ENCODE measurements at regions not wholly inside any gene's neighbourhood (a gene's known extent, or its start where the extent isn't known, plus 50 kb on each side); places are given as distances from the start of the nearest gene placed in this dataset.

DNA sequence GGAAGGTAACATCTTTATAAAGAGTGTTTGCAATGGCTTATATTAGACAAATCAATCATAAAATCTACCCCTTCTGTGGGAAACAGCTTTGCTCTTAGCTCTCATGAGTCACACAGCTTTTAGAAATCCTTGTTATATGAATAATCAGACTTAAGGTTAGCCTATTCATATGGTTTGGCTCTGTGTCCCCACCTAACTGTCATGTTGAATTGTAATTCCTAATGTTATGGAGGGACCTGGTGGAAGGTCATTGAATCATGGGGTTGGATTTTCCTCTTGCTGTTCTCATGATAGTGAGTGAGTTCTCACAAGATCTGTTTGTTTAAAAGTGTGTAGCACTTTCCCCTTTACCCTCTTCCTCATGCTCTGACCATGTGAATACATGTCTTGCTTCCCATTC, 704.2 kb upstream of the KLHL1 start:
- Histone ChIP-seq H3K9me3 (ENCODE audit: control insufficient read depth in 5 of 5, low read length in 5 of 5) (peaks cover 0 to 5% (median 0%) of the 10 kb centered on the region in 5 donors), H3K36me3 (ENCODE audit: control insufficient read depth in 5 of 5, insufficient read depth in 5 of 5, low read length in 5 of 5) (no peaks in the 10 kb centered on the region), H3K4me1 (ENCODE audit: control insufficient read depth in 5 of 5, insufficient read depth in 5 of 5, low read length in 5 of 5) (no peaks in the 10 kb centered on the region), H3K27me3 (ENCODE audit: control insufficient read depth in 5 of 5, insufficient read depth in 4 of 5, low read length in 5 of 5) (no peaks in the 10 kb centered on the region), H3K4me3 (ENCODE audit: low read depth in 1 of 5, low read length in 5 of 5) (no peak overlapping the region), H3K27ac (ENCODE audit: low read depth, low read length) (no peak overlapping the region), H3K9ac (ENCODE audit: low read length in 5 of 5) (no peak overlapping the region)

DNA sequence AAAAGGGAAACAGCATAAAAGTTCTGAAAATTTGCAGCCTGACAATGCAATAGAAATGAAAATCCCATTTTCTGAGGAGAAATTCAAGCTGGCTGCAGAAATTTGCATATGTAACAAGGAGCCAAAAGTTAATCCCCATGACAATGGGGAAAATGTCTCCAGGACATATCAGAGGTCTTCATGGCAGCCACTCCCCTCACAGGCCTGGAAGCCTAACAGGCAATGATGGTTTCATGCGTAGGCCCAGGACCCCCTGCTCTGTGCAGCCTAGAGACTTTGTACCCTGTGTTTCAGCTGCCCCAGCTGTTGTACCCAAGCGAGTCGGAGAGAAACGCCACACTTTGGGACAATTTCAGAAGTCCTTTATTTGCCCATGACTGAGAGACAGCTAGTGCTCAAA, 701.3 kb upstream of the KLHL1 start:
- peaks cover 0 to 5% (median 0%) of the 10 kb centered on the region in 5 donors for H3K9me3 ChIP-seq (ENCODE audit: control insufficient read depth in 5 of 5, low read length in 5 of 5)
- H3K4me1 ChIP-seq (ENCODE audit: control insufficient read depth in 5 of 5, insufficient read depth in 5 of 5, low read length in 5 of 5): no peaks in the 10 kb centered on the region
- no peaks in the 10 kb centered on the region for H3K27me3 ChIP-seq (ENCODE audit: control insufficient read depth in 5 of 5, insufficient read depth in 4 of 5, low read length in 5 of 5)
- no peak overlapping the region for H3K4me3 ChIP-seq (ENCODE audit: low read depth in 1 of 5, low read length in 5 of 5)
- H3K27ac ChIP-seq (ENCODE audit: low read depth, low read length): no peak overlapping the region
- no peaks in the 10 kb centered on the region for H3K36me3 ChIP-seq (ENCODE audit: control insufficient read depth in 5 of 5, insufficient read depth in 5 of 5, low read length in 5 of 5)
- H3K9ac ChIP-seq (ENCODE audit: low read length in 5 of 5): no peak overlapping the region

DNA sequence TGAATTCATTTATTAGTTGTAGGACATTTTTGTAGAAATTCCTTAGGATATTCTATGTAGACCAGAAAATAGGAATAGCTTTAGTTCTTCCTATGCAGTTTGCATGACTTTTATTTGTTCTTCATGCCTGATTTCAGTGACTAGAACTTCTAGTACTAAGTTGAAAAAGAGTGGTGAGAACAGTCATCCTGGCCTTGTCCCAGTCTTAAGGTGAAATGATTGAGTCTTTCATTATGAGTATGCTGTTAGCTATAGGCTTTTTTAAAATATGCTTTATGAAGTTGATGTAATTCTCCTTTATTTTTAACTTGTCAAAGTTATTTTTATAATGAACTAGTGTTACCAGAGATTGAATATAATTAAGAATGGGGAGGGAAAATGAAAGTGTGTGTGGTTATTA, 690.1 kb upstream of the KLHL1 start:
- Histone ChIP-seq H3K9me3 (ENCODE audit: control insufficient read depth in 5 of 5, low read length in 5 of 5) (no peaks in the 10 kb centered on the region), H3K36me3 (ENCODE audit: control insufficient read depth in 5 of 5, insufficient read depth in 5 of 5, low read length in 5 of 5) (no peaks in the 10 kb centered on the region), H3K4me3 (ENCODE audit: low read depth in 1 of 5, low read length in 5 of 5) (no peak overlapping the region), H3K27me3 (ENCODE audit: control insufficient read depth in 5 of 5, insufficient read depth in 4 of 5, low read length in 5 of 5) (no peaks in the 10 kb centered on the region), H3K27ac (ENCODE audit: low read depth, low read length) (no peak overlapping the region), H3K9ac (ENCODE audit: low read length in 5 of 5) (no peak overlapping the region), H3K4me1 (ENCODE audit: control insufficient read depth in 5 of 5, insufficient read depth in 5 of 5, low read length in 5 of 5) (no peaks in the 10 kb centered on the region)

DNA sequence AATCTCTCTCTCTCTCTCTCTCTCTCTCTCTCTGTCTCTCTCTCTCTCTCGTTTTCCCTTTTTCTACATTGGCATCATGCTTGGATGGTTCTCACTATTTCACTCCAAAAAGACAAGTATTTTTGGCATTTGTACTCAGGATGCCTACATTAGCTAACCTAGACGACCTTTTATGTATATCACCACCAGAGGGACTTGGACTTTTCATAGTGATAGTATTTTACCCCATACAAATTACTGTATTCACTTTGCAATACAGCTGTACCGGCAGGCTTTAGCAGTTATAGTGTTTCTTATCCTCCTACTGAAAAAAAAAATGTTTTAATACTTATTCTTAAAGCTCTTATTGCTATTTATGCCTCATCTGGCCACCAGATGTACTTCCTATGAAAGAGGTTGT, 687.2 kb upstream of the KLHL1 start:
- H3K27me3 ChIP-seq (ENCODE audit: control insufficient read depth in 5 of 5, insufficient read depth in 4 of 5, low read length in 5 of 5): no peaks in the 10 kb centered on the region
- H3K36me3 ChIP-seq (ENCODE audit: control insufficient read depth in 5 of 5, insufficient read depth in 5 of 5, low read length in 5 of 5): no peaks in the 10 kb centered on the region
- H3K4me1 ChIP-seq (ENCODE audit: control insufficient read depth in 5 of 5, insufficient read depth in 5 of 5, low read length in 5 of 5): no peaks in the 10 kb centered on the region
- H3K9ac ChIP-seq (ENCODE audit: low read length in 5 of 5): no peak overlapping the region
- no peak overlapping the region for H3K27ac ChIP-seq (ENCODE audit: low read depth, low read length)
- H3K4me3 ChIP-seq (ENCODE audit: low read depth in 1 of 5, low read length in 5 of 5): no peak overlapping the region
- no peaks in the 10 kb centered on the region for H3K9me3 ChIP-seq (ENCODE audit: control insufficient read depth in 5 of 5, low read length in 5 of 5)

DNA sequence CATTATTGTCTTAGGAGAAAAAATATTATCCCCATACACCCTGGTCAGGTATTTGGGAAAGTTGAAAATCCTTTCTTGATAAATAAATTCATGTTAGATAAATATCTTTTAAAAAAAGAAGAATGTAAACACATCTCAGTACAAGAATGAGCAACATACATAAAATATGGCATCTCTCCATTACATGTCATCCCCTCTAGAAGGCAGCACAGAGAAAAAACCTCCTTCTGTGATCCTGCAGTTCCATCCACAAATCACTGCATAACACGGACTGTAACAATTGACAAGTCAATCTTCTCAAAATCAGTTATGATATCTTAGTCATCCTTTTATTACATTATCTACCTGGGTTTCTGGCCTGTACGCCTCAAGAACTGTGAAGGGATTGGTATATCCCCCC, 683.9 kb upstream of the KLHL1 start:
- H3K9ac ChIP-seq (ENCODE audit: low read length in 5 of 5): no peak overlapping the region
- no peaks in the 10 kb centered on the region for H3K9me3 ChIP-seq (ENCODE audit: control insufficient read depth in 5 of 5, low read length in 5 of 5)
- H3K27me3 ChIP-seq (ENCODE audit: control insufficient read depth in 5 of 5, insufficient read depth in 4 of 5, low read length in 5 of 5): no peaks in the 10 kb centered on the region
- H3K27ac ChIP-seq (ENCODE audit: low read depth, low read length): no peak overlapping the region
- H3K36me3 ChIP-seq (ENCODE audit: control insufficient read depth in 5 of 5, insufficient read depth in 5 of 5, low read length in 5 of 5): no peaks in the 10 kb centered on the region
- H3K4me3 ChIP-seq (ENCODE audit: low read depth in 1 of 5, low read length in 5 of 5): no peak overlapping the region
- H3K4me1 ChIP-seq (ENCODE audit: control insufficient read depth in 5 of 5, insufficient read depth in 5 of 5, low read length in 5 of 5): no peaks in the 10 kb centered on the region

DNA sequence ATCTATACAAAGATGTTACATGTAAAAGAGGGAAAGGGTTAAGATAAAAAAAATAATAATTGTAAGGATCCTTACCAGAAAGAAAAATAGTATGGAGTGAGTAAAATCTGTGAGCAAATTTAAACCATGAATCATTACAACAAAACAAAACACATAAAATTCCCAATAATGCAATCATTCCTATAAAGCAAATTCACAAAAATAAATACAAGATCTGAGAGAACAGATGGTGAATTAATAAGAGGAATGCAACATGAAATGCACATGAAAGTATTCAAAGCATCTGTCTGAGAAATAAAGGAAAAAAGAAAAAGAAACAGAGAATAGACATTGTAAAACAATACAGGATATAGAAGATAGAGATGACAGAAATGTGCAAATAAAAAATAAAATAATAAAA, 681.5 kb upstream of the KLHL1 start:
- no peak overlapping the region for H3K4me3 ChIP-seq (ENCODE audit: low read depth in 1 of 5, low read length in 5 of 5)
- H3K9ac ChIP-seq (ENCODE audit: low read length in 5 of 5): no peak overlapping the region
- no peaks in the 10 kb centered on the region for H3K27me3 ChIP-seq (ENCODE audit: control insufficient read depth in 5 of 5, insufficient read depth in 4 of 5, low read length in 5 of 5)
- no peaks in the 10 kb centered on the region for H3K9me3 ChIP-seq (ENCODE audit: control insufficient read depth in 5 of 5, low read length in 5 of 5)
- no peaks in the 10 kb centered on the region for H3K4me1 ChIP-seq (ENCODE audit: control insufficient read depth in 5 of 5, insufficient read depth in 5 of 5, low read length in 5 of 5)
- no peaks in the 10 kb centered on the region for H3K36me3 ChIP-seq (ENCODE audit: control insufficient read depth in 5 of 5, insufficient read depth in 5 of 5, low read length in 5 of 5)
- H3K27ac ChIP-seq (ENCODE audit: low read depth, low read length): no peak overlapping the region

DNA sequence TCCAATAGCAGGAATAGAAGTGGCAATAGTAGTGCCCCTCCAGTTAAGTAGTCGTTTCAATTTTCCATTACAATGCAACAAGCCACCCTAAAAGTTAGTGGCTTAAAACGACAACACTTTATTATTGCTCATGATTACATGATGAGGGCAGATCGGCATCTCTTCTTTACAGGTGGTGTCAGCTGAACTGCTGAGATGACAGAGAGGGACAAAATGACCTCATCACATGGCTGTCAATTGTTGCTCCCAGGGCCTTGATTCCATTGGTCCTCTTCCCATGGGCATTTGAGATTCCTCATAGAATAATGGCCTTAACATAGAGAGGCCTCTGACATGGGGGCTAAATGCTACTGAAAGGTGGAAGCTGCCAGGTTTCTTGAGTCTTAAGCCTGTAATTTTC, 679.8 kb upstream of the KLHL1 start:
- Histone ChIP-seq H3K27me3 (ENCODE audit: control insufficient read depth in 5 of 5, insufficient read depth in 4 of 5, low read length in 5 of 5) (no peaks in the 10 kb centered on the region), H3K9me3 (ENCODE audit: control insufficient read depth in 5 of 5, low read length in 5 of 5) (no peaks in the 10 kb centered on the region), H3K4me3 (ENCODE audit: low read depth in 1 of 5, low read length in 5 of 5) (no peak overlapping the region), H3K9ac (ENCODE audit: low read length in 5 of 5) (no peak overlapping the region), H3K36me3 (ENCODE audit: control insufficient read depth in 5 of 5, insufficient read depth in 5 of 5, low read length in 5 of 5) (no peaks in the 10 kb centered on the region), H3K4me1 (ENCODE audit: control insufficient read depth in 5 of 5, insufficient read depth in 5 of 5, low read length in 5 of 5) (no peaks in the 10 kb centered on the region), H3K27ac (ENCODE audit: low read depth, low read length) (no peak overlapping the region)

DNA sequence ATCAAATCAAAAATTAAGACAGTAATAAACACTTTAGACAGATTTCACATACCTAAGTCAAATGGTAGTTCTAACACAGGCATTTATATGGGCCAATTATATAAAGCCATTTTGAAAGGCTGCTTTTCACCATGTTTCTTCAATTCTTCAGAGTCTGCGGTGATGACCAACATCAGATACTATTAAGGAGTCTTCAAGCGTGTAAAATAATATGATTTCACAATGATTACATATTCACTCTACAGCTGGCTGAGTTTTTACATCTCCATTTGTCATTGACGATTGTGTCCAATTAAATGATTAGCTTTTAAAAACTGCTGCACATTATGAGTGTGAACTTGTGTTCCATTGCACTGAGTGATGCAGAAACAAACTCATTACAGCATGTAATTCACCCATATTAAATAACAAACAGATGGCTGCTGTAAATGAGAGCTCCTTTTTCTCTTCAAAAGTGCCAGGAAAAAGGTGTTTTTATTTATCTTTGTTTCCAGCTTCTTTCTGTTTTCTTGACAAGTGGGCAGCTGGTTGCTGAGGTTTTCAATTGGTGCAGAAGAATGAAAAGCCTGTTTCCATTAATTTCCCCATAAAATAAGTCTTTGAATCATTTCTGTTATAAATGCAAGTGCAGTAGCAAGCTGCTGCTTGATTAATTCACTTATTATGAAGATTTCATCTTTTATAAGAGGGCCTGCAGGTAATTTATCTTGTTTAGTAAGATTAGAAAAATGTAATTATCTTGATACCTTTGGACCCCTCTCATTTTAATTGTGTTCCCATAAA, 676.1 kb upstream of the KLHL1 start:
- Histone ChIP-seq H3K27me3 (ENCODE audit: control insufficient read depth in 5 of 5, insufficient read depth in 4 of 5, low read length in 5 of 5) (no peaks in the 10 kb centered on the region), H3K9me3 (ENCODE audit: control insufficient read depth in 5 of 5, low read length in 5 of 5) (no peaks in the 10 kb centered on the region), H3K36me3 (ENCODE audit: control insufficient read depth in 5 of 5, insufficient read depth in 5 of 5, low read length in 5 of 5) (no peaks in the 10 kb centered on the region), H3K27ac (ENCODE audit: low read depth, low read length) (no peak overlapping the region), H3K4me1 (ENCODE audit: control insufficient read depth in 5 of 5, insufficient read depth in 5 of 5, low read length in 5 of 5) (no peaks in the 10 kb centered on the region), H3K9ac (ENCODE audit: low read length in 5 of 5) (no peak overlapping the region), H3K4me3 (ENCODE audit: low read depth in 1 of 5, low read length in 5 of 5) (no peak overlapping the region)

DNA sequence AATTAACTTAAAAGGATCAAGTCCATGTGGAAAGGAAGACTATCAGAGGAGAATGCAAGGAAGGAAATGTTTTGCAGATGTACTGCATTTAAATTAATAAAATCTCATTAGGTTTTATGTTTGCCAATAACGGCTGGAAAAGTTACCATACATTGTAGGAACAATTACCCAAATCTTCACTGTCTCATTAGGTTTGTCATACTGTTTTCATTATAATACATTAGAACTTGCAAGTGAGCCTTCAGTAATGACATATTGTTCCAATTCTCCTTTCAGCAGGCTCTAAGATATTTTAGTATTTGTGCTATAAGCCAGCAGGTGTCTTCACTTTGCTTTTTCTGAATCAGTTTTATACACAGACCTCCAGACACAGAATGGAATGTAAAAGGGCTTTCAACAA, 661.6 kb upstream of the KLHL1 start:
- no peaks in the 10 kb centered on the region for H3K36me3 ChIP-seq (ENCODE audit: control insufficient read depth in 5 of 5, insufficient read depth in 5 of 5, low read length in 5 of 5)
- H3K4me3 ChIP-seq (ENCODE audit: low read depth in 1 of 5, low read length in 5 of 5): no peak overlapping the region
- H3K27ac ChIP-seq (ENCODE audit: low read depth, low read length): no peak overlapping the region
- H3K9ac ChIP-seq (ENCODE audit: low read length in 5 of 5): no peak overlapping the region
- H3K27me3 ChIP-seq (ENCODE audit: control insufficient read depth in 5 of 5, insufficient read depth in 4 of 5, low read length in 5 of 5): no peaks in the 10 kb centered on the region
- no peaks in the 10 kb centered on the region for H3K9me3 ChIP-seq (ENCODE audit: control insufficient read depth in 5 of 5, low read length in 5 of 5)
- H3K4me1 ChIP-seq (ENCODE audit: control insufficient read depth in 5 of 5, insufficient read depth in 5 of 5, low read length in 5 of 5): no peaks in the 10 kb centered on the region

DNA sequence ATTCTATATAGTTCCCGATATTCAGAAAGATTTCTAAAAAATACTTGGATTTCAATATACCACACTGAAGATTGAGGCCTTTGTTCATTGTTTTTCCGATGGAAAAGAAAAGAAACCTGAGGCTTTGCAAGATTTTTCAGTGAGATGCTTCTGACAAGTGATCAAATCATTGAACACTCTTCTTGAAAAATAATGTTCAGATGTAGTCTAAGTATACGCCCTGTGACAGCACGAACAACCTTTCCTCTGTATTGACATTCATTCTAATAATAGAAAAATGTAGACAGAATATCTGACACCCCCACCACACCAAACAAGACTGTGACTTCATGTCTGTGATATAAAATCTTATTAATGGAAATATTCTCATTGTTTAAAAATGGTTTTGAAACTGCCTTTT, 650.7 kb upstream of the KLHL1 start:
- Histone ChIP-seq H3K36me3 (ENCODE audit: control insufficient read depth in 5 of 5, insufficient read depth in 5 of 5, low read length in 5 of 5) (no peaks in the 10 kb centered on the region), H3K4me3 (ENCODE audit: low read depth in 1 of 5, low read length in 5 of 5) (no peak overlapping the region), H3K9ac (ENCODE audit: low read length in 5 of 5) (no peak overlapping the region), H3K27ac (ENCODE audit: low read depth, low read length) (no peak overlapping the region), H3K9me3 (ENCODE audit: control insufficient read depth in 5 of 5, low read length in 5 of 5) (no peaks in the 10 kb centered on the region), H3K27me3 (ENCODE audit: control insufficient read depth in 5 of 5, insufficient read depth in 4 of 5, low read length in 5 of 5) (no peaks in the 10 kb centered on the region), H3K4me1 (ENCODE audit: control insufficient read depth in 5 of 5, insufficient read depth in 5 of 5, low read length in 5 of 5) (no peaks in the 10 kb centered on the region)

All from subcutaneous abdominal adipose tissue (tissue), 5 donors.